Breast epithelium (tissue), 3 donors: ENCODE measurements at regions not wholly inside any gene's neighbourhood (a gene's known extent, or its start where the extent isn't known, plus 50 kb on each side); places are given as distances from the start of the nearest gene placed in this dataset.

Experiments used
- CTCF ChIP-seq, 3 donors: fragments of 450-650 bp; IDR thresholded peaks; one replicate each; pipeline ENCODE4 v1.5.1; 2016 to 2017; ENCODE audit warnings: antibody characterized with exemption in 3 of 3, mild to moderate bottlenecking in 3 of 3, moderate library complexity in 3 of 3
- POLR2A ChIP-seq: fragments of 450-650 bp; IDR thresholded peaks from one replicate; pipeline ENCODE4 v1.6.1; 2016; ENCODE audit warnings: antibody characterized with exemption, mild to moderate bottlenecking, moderate library complexity

- no peak for TF ChIP-seq CTCF (IDR thresholded peaks at IDR 0.05)
- TF ChIP-seq POLR2A, result no peak
These were observed 182.3 kb downstream of the OR4M2 start for GRCh38 chr15:22262613-22263020.
